Tibial nerve (tissue), 4 donors: ENCODE measurements at regions not wholly inside any gene's neighbourhood (a gene's known extent, or its start where the extent isn't known, plus 50 kb on each side); places are given as distances from the start of the nearest gene placed in this dataset.
"Not testable (repeated sequence)": the region's sequence is repeated elsewhere in the genome, so short reads cannot be mapped to it uniquely, and the experiment has no call there.

ENCODE experiments used
- DNase-seq, 2 donors: peaks; one replicate each; pipeline ENCODE4 v3.0.0-alpha.2; 2019; ENCODE audit warnings: low spot score in 2 of 2
- H3K27ac ChIP-seq, 4 donors: fragments of 200-600 bp; sonication (generic) in 3 of 4; one replicate each; pipeline ENCODE4 v1.5.1; 2017 to 2019; ENCODE audit warnings: mild to moderate bottlenecking in 1 of 4
- H3K27me3 ChIP-seq, 2 donors: fragments of 200-600 bp; sonication (generic) in 1 of 2; one replicate each; pipeline versions ENCODE4 v1.5.1 to v1.6.0; 2017 to 2019
- H3K36me3 ChIP-seq, 3 donors: fragments of 200-600 bp; sonication (generic); one replicate each; pipeline ENCODE4 v1.5.1; 2018 to 2019
- H3K4me1 ChIP-seq, 4 donors: fragments of 200-600 bp; sonication (generic) in 3 of 4; one replicate each; pipeline ENCODE4 v1.5.1; 2017 to 2019
- H3K4me3 ChIP-seq, 4 donors: fragments of 200-600 bp; sonication (generic) in 3 of 4; one replicate each; pipeline ENCODE4 v1.5.1; 2017 to 2019; ENCODE audit warnings: mild to moderate bottlenecking in 1 of 4, moderate library complexity in 1 of 4
- H3K9me3 ChIP-seq, 4 donors: fragments of 200-600 bp; sonication (generic) in 3 of 4; one replicate each; pipeline ENCODE4 v1.5.1; 2017 to 2019
- EP300 ChIP-seq, 2 donors: sonication (generic); formaldehyde crosslinking; IDR thresholded peaks; one replicate each; pipeline ENCODE4 v1.6.1; 2017; ENCODE audit warnings: antibody characterized with exemption in 2 of 2, mild to moderate bottlenecking in 1 of 2
- POLR2A ChIP-seq, 2 donors: fragments of 450-650 bp; IDR thresholded peaks; one replicate each; pipeline ENCODE4 v1.6.1; 2017; ENCODE audit warnings: antibody characterized with exemption in 2 of 2, mild to moderate bottlenecking in 2 of 2, moderate library complexity in 2 of 2
- WGBS, 2 donors: methylation state at CpG; one replicate each; pipeline ENCODE4 v1.1.5; 2018; 5-methylcytosine and 5-hydroxymethylcytosine counted together
- TF ChIP-seq, protein P1 (sequence below), 5 experiments: fragments of 200-600 bp in 3 of 5; fragments of 450-650 bp in 2 of 5; sonication (generic) in 3 of 5; IDR thresholded peaks; one replicate each; pipeline ENCODE4 v1.5.1; 2016 to 2019; ENCODE audit warnings: antibody characterized with exemption in 5 of 5, mild to moderate bottlenecking in 3 of 5, moderate library complexity in 2 of 5

DNA sequence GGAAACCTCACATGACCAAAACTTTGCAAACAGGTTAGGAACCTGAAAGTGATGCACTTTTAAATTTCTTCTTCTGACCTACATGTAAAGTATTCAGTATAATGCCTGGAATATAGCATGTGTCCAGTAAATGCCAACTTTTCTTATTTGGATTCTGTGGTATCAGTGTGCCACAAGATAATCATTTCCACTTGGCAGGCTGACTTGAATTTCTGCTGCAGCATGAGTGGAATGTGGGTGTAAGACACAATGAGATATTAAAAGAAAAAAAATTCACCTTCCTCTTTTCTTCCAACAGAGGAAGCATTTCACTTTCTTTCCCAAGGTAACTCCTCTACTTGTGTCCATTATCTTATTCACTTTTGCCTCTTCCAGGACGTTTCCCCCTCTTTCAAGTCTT, 141.9 kb upstream of the PRKD1 start:
- no peak for DNase-seq
- H3K4me1 ChIP-seq: no peaks in the 10 kb centered on the region
- TF ChIP-seq EP300 (IDR thresholded peaks at IDR 0.05): no peak
- TF ChIP-seq, protein P1, sequence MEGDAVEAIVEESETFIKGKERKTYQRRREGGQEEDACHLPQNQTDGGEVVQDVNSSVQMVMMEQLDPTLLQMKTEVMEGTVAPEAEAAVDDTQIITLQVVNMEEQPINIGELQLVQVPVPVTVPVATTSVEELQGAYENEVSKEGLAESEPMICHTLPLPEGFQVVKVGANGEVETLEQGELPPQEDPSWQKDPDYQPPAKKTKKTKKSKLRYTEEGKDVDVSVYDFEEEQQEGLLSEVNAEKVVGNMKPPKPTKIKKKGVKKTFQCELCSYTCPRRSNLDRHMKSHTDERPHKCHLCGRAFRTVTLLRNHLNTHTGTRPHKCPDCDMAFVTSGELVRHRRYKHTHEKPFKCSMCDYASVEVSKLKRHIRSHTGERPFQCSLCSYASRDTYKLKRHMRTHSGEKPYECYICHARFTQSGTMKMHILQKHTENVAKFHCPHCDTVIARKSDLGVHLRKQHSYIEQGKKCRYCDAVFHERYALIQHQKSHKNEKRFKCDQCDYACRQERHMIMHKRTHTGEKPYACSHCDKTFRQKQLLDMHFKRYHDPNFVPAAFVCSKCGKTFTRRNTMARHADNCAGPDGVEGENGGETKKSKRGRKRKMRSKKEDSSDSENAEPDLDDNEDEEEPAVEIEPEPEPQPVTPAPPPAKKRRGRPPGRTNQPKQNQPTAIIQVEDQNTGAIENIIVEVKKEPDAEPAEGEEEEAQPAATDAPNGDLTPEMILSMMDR (IDR thresholded peaks at IDR 0.05): no peak
- TF ChIP-seq POLR2A (IDR thresholded peaks at IDR 0.05): no peak
- H3K27ac ChIP-seq: no peak overlapping the region
- no peaks in the 10 kb centered on the region for H3K36me3 ChIP-seq
- no peaks in the 10 kb centered on the region for H3K27me3 ChIP-seq
- no peak overlapping the region for H3K4me3 ChIP-seq
- 54 to 73% methylated on average over 1 of the region's 1 CpG for WGBS, 2 donors
- peaks cover 0 to 10% (median 0%) of the 10 kb centered on the region in 4 donors for H3K9me3 ChIP-seq

DNA sequence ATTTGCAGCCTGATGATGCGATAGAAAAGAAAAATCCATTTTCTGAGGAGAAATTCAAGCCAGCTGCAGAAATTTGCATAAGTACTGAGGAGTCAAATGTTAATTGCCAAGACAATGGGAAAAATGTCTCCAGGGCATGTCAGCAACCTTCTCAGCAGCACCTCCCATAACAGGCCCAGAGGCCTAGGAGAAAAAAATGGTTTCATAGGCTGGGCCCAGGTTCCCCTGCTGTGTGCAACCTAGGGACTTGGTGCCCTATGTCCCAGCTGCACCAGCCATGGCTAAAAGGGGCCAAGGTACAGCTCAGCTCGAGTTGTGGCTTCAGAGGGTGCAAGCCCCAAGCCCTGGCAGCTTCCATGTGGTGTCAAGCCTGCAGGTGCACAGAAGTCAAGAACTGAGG, 144.8 kb upstream of the PRKD1 start:
- WGBS, 2 donors: 24 to 27% methylated on average over 2 of the region's 2 CpGs
- H3K9me3 ChIP-seq: peaks cover 0 to 10% (median 0%) of the 10 kb centered on the region in 4 donors
- H3K4me1 ChIP-seq, DNase-seq, H3K27ac ChIP-seq, H3K27me3 ChIP-seq, H3K4me3 ChIP-seq, H3K36me3 ChIP-seq: not testable (repeated sequence)

DNA sequence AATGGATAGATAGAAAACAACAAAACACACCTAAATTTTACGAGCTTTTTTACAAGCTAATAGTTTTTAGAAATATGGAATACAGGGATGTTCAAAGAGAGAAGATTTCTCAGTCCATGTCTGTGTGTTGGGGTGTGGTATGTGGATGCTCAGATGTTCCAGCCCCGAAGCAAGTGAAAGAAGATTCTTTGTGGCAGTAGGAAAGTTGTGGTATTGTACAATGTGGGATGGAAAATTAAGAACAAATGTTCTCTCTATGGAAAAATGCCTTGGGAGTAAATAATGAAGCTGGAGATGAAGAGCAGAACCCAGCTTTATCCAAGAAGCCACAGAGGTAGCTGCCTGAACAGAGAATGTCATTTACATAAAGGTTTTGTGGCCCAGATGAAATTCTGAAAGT, 150.3 kb upstream of the PRKD1 start:
- Histone ChIP-seq H3K27me3 (no peaks in the 10 kb centered on the region), H3K27ac (peak overlapping the region in 2 of 4 donors; percentile 21 to 25), H3K4me1 (no peaks in the 10 kb centered on the region), H3K36me3 (no peaks in the 10 kb centered on the region), H3K9me3 (peaks cover 0 to 2% (median 0%) of the 10 kb centered on the region in 4 donors), H3K4me3 (no peak overlapping the region)
- WGBS, 2 donors: 54 to 58% methylated on average over 2 of the region's 2 CpGs
- TF ChIP-seq EP300 (IDR thresholded peaks at IDR 0.05) (no peak), POLR2A (IDR thresholded peaks at IDR 0.05) (no peak)
- TF ChIP-seq, protein P1 (IDR thresholded peaks at IDR 0.05): no peak
- DNase-seq: no peak

DNA sequence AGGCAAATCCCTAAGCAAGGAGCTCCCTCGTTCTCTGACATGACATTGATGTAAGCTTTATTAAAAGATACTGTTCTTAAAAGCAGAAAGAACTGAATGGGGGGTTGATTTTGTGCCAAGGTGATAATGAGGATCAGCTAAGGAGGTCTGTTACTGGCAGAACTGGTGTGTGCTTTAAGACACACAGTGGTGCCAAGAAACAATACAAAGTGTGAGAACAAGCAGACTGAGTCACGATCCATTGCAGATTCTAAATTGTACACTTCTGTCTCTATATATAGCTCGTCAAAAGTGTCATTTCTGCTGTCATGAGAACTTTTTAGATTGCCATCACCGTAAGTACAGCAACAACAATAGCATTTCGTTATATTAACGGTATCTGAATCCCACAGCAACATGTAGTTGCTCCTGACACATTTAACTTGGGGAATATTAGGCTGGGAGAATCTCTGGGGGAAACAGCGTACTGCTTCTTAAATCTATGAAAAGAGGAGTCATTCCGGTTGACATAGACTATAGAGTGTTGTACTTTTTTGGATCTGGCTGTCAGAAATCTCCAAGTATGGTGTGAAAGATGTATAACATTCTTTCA, 151.3 kb upstream of the PRKD1 start:
- Histone ChIP-seq H3K27ac (peak overlapping the region in 1 of 4 donors; percentile 21), H3K27me3 (no peaks in the 10 kb centered on the region), H3K36me3 (no peaks in the 10 kb centered on the region), H3K9me3 (no peaks in the 10 kb centered on the region), H3K4me3 (no peak overlapping the region), H3K4me1 (no peaks in the 10 kb centered on the region)
- 79 to 83% methylated on average over 8 of the region's 8 CpGs for WGBS, 2 donors
- TF ChIP-seq, protein P1 (IDR thresholded peaks at IDR 0.05): no peak
- TF ChIP-seq EP300 (IDR thresholded peaks at IDR 0.05) (no peak), POLR2A (IDR thresholded peaks at IDR 0.05) (no peak)
- DNase-seq: no peak

DNA sequence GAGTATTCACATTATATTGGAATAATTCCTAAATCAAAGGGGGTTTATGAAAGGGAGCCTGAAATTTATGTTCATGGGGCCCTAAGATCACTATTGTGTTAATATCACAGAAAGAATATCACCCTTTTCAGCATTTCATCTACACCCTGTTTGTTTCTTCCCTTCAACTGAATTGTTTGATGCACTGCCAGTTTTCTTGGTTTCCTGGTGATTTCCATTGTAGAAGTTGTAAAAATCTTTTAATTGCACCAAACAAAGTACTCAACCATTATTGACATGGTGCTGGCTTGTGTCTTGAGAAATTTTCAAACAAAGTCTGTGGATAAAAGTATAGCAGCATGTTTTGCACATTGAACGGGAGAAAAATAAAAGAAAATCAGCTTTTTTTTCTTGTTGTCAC, 154.8 kb upstream of the PRKD1 start:
- Histone ChIP-seq H3K4me3 (no peak overlapping the region), H3K27ac (no peak overlapping the region), H3K27me3 (no peaks in the 10 kb centered on the region), H3K4me1 (no peaks in the 10 kb centered on the region), H3K36me3 (no peaks in the 10 kb centered on the region), H3K9me3 (peaks cover 0 to 11% (median 0%) of the 10 kb centered on the region in 4 donors)
- DNase-seq: no peak
- TF ChIP-seq EP300 (IDR thresholded peaks at IDR 0.05) (no peak), POLR2A (IDR thresholded peaks at IDR 0.05) (no peak)
- TF ChIP-seq, protein P1 (IDR thresholded peaks at IDR 0.05): no peak
- WGBS, 2 donors: 71% methylated on average over 1 of the region's 1 CpG

DNA sequence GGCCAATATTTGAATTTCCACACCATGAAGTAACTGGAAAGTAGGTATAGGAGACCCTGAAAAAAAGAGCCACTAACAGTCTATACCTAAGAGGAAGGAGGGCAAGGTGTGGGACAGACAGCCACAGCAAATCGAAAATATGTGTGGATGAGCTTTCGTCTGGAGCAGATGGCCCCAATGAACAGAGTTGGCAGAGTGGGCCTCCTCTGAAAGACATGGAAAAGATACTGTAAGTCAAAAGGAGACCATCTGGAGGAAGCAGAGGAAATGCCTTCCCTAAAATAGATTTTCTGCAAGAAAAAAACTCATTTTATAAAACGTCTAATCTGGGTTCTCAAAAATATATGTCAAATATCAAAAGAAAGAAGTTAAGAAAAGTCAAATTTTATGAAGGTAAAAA, 157.2 kb upstream of the PRKD1 start:
- Histone ChIP-seq H3K36me3 (no peaks in the 10 kb centered on the region), H3K4me1 (no peaks in the 10 kb centered on the region), H3K27ac (no peak overlapping the region), H3K9me3 (peaks cover 0 to 21% (median 4%) of the 10 kb centered on the region in 4 donors), H3K27me3 (no peaks in the 10 kb centered on the region), H3K4me3 (peak overlapping the region in 1 of 4 donors; percentile 4)
- 78 to 87% methylated on average over 3 of the region's 3 CpGs for WGBS, 2 donors
- no peak for DNase-seq
- no peak for TF ChIP-seq POLR2A (IDR thresholded peaks at IDR 0.05)
- TF ChIP-seq, protein P1 (IDR thresholded peaks at IDR 0.05): no peak
- no peak for TF ChIP-seq EP300 (IDR thresholded peaks at IDR 0.05)
